ENCODE measurements at regions not wholly inside any gene's neighbourhood (a gene's known extent, or its start where the extent isn't known, plus 50 kb on each side); places are given as distances from the start of the nearest gene placed in this dataset.

GRCh38 chr7:136070736-136071505 lies 93.8 kb upstream of the MTPN start:
- no peak for DNase-seq
- intact Hi-C loops (cut with DNase I): no loop called here
- no peak for ATAC-seq (ENCODE audit: poor library complexity)

GRCh38 chr7:136069840-136070529 lies 92.8 kb upstream of the MTPN start:
- intact Hi-C loops (cut with DNase I): no loop called here
- ATAC-seq (ENCODE audit: poor library complexity) (no peak), DNase-seq (no peak)

- ATAC-seq (ENCODE audit: poor library complexity): no peak
- intact Hi-C loops (cut with DNase I): no loop called here
- no peak for DNase-seq
These were observed 90.1 kb upstream of the MTPN start for GRCh38 chr7:136067277-136067676.

- no peak for DNase-seq
- intact Hi-C loops (cut with DNase I): no loop called here
- ATAC-seq (ENCODE audit: poor library complexity): no peak
These were observed 89.4 kb upstream of the MTPN start for GRCh38 chr7:136066304-136067143.

- no peak for ATAC-seq (ENCODE audit: poor library complexity)
- no peak for DNase-seq
- intact Hi-C loops (cut with DNase I): no loop called here
These were observed 87.6 kb upstream of the MTPN start for GRCh38 chr7:136064627-136065237.

GRCh38 chr7:136064081-136064480 lies 86.9 kb upstream of the MTPN start:
- DNase-seq (no peak), ATAC-seq (ENCODE audit: poor library complexity) (no peak)
- intact Hi-C loops (cut with DNase I): no loop called here

GRCh38 chr7:136063326-136063666 lies 86.1 kb upstream of the MTPN start:
- ATAC-seq (ENCODE audit: poor library complexity) (no peak), DNase-seq (no peak)
- intact Hi-C loops (cut with DNase I): no loop called here

GRCh38 chr7:136062625-136063325 lies 85.6 kb upstream of the MTPN start:
- intact Hi-C loops (cut with DNase I): no loop called here
- no peak for DNase-seq
- ATAC-seq (ENCODE audit: poor library complexity): no peak

- DNase-seq (no peak), ATAC-seq (ENCODE audit: poor library complexity) (no peak)
- intact Hi-C loops (cut with DNase I): no loop called here
These were observed 84.3 kb upstream of the MTPN start for GRCh38 chr7:136061433-136061832.

- DNase-seq: no peak
These were observed 81.4 kb upstream of the MTPN start for GRCh38 chr7:136058546-136058945.

GRCh38 chr7:136057509-136057908 lies 80.3 kb upstream of the MTPN start:
- ATAC-seq (ENCODE audit: poor library complexity): no peak
- no peak for DNase-seq
- intact Hi-C loops (cut with DNase I): no loop called here

More at GRCh38 chr7:136058546-136058945, 81.4 kb upstream of the MTPN start:
- intact Hi-C loops (cut with DNase I): no loop called here
- ATAC-seq (ENCODE audit: poor library complexity): no peak

GRCh38 chr7:136056651-136057231 lies 79.6 kb upstream of the MTPN start:
- intact Hi-C loops (cut with DNase I): no loop called here

GRCh38 chr7:136055266-136055665 lies 78.1 kb upstream of the MTPN start:
- no peak for DNase-seq
- no peak for ATAC-seq (ENCODE audit: poor library complexity)
- intact Hi-C loops (cut with DNase I): no loop called here

More at GRCh38 chr7:136056651-136057231, 79.6 kb upstream of the MTPN start:
- ATAC-seq (ENCODE audit: poor library complexity) (no peak), DNase-seq (no peak)

GRCh38 chr7:136053689-136054485 lies 76.7 kb upstream of the MTPN start:
- DNase-seq (no peak), ATAC-seq (ENCODE audit: poor library complexity) (no peak)
- intact Hi-C loops (cut with DNase I): no loop called here

- intact Hi-C loops (cut with DNase I): no loop called here
- ATAC-seq (ENCODE audit: poor library complexity) (no peak), DNase-seq (no peak)
These were observed 74.2 kb upstream of the MTPN start for GRCh38 chr7:136051203-136051928.

GRCh38 chr7:136050462-136050847 lies 73.3 kb upstream of the MTPN start:
- DNase-seq (no peak), ATAC-seq (ENCODE audit: poor library complexity) (peak; percentile 54)
- intact Hi-C loops (cut with DNase I): no loop called here
